ENCODE measurements at regions not wholly inside any gene's neighbourhood (a gene's known extent, or its start where the extent isn't known, plus 50 kb on each side); places are given as distances from the start of the nearest gene placed in this dataset.

- no peak overlapping the region for H3K9ac ChIP-seq (replicated peaks in 1 of 4; ENCODE audit: extremely low read depth in 1 of 4, low read depth in 3 of 4, low read length in 3 of 4)
- no peak overlapping the region for H2BK120ac ChIP-seq (replicated peaks; ENCODE audit: low read depth, low read length)
- H3K79me2 ChIP-seq (ENCODE audit: control insufficient read depth in 1 of 2, insufficient read depth in 2 of 2, low read length in 2 of 2) = no peaks in the 10 kb centered on the region
- H2BK15ac ChIP-seq (ENCODE audit: low read length) = no peak overlapping the region
- no peak overlapping the region for H3K14ac ChIP-seq (ENCODE audit: insufficient read length)
- no peak overlapping the region for H2BK20ac ChIP-seq (ENCODE audit: low read length)
- 83% methylated on average over 4 of the region's 4 CpGs; no CpG with 5 or more reads in 1 of the 2 experiments for WGBS, 2 experiments (ENCODE audit: extremely low coverage in 1 of 2, insufficient coverage in 1 of 2, insufficient read length in 1 of 2, insufficient replicate concordance in 2 of 2, low coverage in 1 of 2, low lambda C conversion rate in 2 of 2, missing lambda C conversion rate in 1 of 2)
- no peak overlapping the region for H3K27ac ChIP-seq (ENCODE audit: low read depth, low read length)
- H3K9me3 ChIP-seq (ENCODE audit: insufficient read depth in 2 of 2, low read depth in 1 of 2, low read length in 1 of 2) = no peaks in the 10 kb centered on the region
- no peak overlapping the region for H3K4me2 ChIP-seq (ENCODE audit: insufficient read depth in 1 of 2, low read depth in 2 of 2, low read length in 2 of 2)
- no peak overlapping the region for H4K5ac ChIP-seq (ENCODE audit: insufficient read length, low read depth, low read length)
- H4K8ac ChIP-seq (ENCODE audit: extremely low read depth, insufficient read depth, low read length) = no peak overlapping the region
- no peaks in the 10 kb centered on the region for H3K27me3 ChIP-seq (replicated peaks in 1 of 4; ENCODE audit: control insufficient read depth in 3 of 4, extremely low read depth in 1 of 4, insufficient read depth in 3 of 4, low read length in 3 of 4)
- no peak overlapping the region for H2AK5ac ChIP-seq (ENCODE audit: low read depth, low read length)
- H4K91ac ChIP-seq (replicated peaks; ENCODE audit: insufficient read length, low read length) = no peak overlapping the region
- no peak overlapping the region for H2AFZ ChIP-seq (ENCODE audit: low read length)
- no peak overlapping the region for H3K4me3 ChIP-seq (ENCODE audit: extremely low read depth in 1 of 4, insufficient read depth in 2 of 4, low read depth in 3 of 4, low read length in 4 of 4)
- no peak for DNase-seq (ENCODE audit: low read depth in 1 of 2, low spot score in 2 of 2)
- no peak overlapping the region for H2BK5ac ChIP-seq (ENCODE audit: low read depth, low read length)
- no peaks in the 10 kb centered on the region for H3K79me1 ChIP-seq (ENCODE audit: low read depth, low read length)
- no peak overlapping the region for H2BK12ac ChIP-seq (ENCODE audit: low read depth, low read length)
- no peaks in the 10 kb centered on the region for H4K20me1 ChIP-seq (replicated peaks in 1 of 2; ENCODE audit: control insufficient read depth in 1 of 2, insufficient read depth in 2 of 2, low read length in 2 of 2)
- no peak overlapping the region for H3K23ac ChIP-seq (ENCODE audit: insufficient read length)
- FAIRE-seq = no peak
- no peak overlapping the region for H3K56ac ChIP-seq (replicated peaks; ENCODE audit: insufficient read length, low read depth, low read length)
- H3K4ac ChIP-seq (replicated peaks; ENCODE audit: insufficient read length, low read depth, low read length) = no peak overlapping the region
- ChIA-PET POLR2A (ENCODE audit: partially characterized antibody) (interaction anchor here (1.4 kb wide), 1 partner anchor 233 kb away, joined by 3 read pairs; no protein-coding TSS in a partner anchor), CTCF (ENCODE audit: partially characterized antibody) (interaction anchor here (0.7 to 3.1 kb wide), 10 partner anchors 9 to 92 kb away, joined by 3 to 15 read pairs (median 3); no protein-coding TSS in a partner anchor)
- no peak overlapping the region for H3K18ac ChIP-seq (ENCODE audit: extremely low read depth, low read length)
- H3K4me1 ChIP-seq (replicated peaks in 1 of 4; ENCODE audit: control insufficient read depth in 3 of 4, insufficient read depth in 4 of 4, low read length in 3 of 4) = no peaks in the 10 kb centered on the region
- H3K36me3 ChIP-seq (ENCODE audit: control insufficient read depth in 2 of 4, insufficient read depth in 4 of 4, low read length in 3 of 4) = no peaks in the 10 kb centered on the region
- H3K23me2 ChIP-seq (ENCODE audit: low read depth, low read length) = no peaks in the 10 kb centered on the region
- TF ChIP-seq SP4 (IDR thresholded peaks at IDR 0.05; ENCODE audit: low read length) (no peak), RAD21 (IDR thresholded peaks at IDR 0.05 in 1 of 2, conservative IDR thresholded peaks at IDR 0.05 in 1 of 2; ENCODE audit: low read depth in 2 of 2, low read length in 2 of 2) (no peak), USF2 (IDR thresholded peaks at IDR 0.05; ENCODE audit: low read length) (no peak), JUND (IDR thresholded peaks at IDR 0.05; ENCODE audit: low read length) (no peak), BACH1 (IDR thresholded peaks at IDR 0.05; ENCODE audit: low read length) (no peak), CTBP2 (IDR thresholded peaks at IDR 0.05; ENCODE audit: borderline replicate concordance, insufficient read depth, insufficient read length, low read length) (no peak), E2F6 (IDR thresholded peaks at IDR 0.05) (no peak), POLR2AphosphoS5 (IDR thresholded peaks at IDR 0.05; ENCODE audit: low read depth, low read length) (no peak), CHD2 (IDR thresholded peaks at IDR 0.05; ENCODE audit: low read length) (no peak), SP2 (IDR thresholded peaks at IDR 0.05; ENCODE audit: low read length) (no peak), PHF8 (conservative IDR thresholded peaks at IDR 0.05; ENCODE audit: low read depth, low read length) (no peak)
These were observed 56.2 kb downstream of the ARL6IP4 start for GRCh38 chr12:123036466-123037285.
